ENCODE measurements at regions not wholly inside any gene's neighbourhood (a gene's known extent, or its start where the extent isn't known, plus 50 kb on each side); places are given as distances from the start of the nearest gene placed in this dataset.

DNA sequence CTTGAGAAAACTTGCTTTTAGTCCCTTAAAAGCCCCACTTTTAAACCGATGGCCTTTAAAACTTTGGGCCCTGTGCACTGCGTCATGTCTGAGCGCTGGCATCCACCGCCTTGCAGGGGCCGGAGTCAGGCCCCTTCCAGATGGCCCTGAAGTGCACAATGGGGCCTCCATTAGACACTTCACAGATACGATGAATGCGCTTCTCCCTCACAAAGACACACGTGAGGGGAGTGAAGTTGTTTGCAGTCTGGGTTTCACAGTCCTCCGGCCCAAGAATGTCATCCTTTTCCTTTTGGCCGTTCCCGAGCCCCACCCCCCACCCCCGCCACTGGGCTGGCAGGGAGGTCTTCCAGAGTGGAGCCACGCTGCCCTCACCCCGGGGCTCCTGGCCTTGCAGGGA, 415.1 kb upstream of the SALL3 start:
- DNase-seq (ENCODE audit: low read depth): no peak

DNA sequence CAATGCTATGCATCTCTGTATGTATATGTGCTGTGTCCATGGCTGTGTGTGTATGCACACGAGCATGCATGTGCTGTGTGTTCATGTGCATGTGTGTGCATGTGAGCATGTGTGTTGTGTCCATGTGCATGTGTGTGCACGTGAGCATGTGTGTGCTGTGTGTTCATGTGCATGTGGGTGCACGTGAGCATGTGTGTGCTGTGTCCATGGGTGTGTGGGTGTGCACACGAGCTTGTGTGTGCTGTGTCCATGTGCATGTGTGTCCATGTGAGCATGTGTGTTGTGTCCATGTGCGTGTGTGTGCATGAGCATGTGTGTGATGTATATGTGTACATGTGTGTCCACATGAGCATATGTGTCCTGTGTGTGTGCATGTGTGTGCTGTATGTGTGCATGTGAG, 414.4 kb upstream of the SALL3 start:
- DNase-seq (ENCODE audit: low read depth): no peak

DNA sequence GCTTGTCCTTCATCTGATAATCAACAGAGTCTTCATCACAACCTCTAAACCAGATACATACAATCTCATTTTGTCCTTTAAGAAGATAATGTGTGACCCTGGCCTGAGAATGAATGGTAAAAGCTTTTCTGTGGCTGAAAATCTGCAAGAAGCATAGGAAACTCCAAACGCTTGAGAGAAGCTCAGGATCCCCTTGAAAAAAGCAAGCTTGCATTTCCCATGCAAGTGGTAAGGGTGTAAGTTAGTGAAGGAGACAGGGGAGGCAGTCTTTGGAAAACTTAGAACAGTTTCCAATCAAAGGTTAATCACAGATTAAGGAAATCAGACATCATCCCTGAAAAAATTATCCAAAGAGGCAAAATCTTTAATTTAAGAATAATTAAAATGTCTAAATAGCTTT, 413.6 kb upstream of the SALL3 start:
- no peak for DNase-seq (ENCODE audit: low read depth)

DNA sequence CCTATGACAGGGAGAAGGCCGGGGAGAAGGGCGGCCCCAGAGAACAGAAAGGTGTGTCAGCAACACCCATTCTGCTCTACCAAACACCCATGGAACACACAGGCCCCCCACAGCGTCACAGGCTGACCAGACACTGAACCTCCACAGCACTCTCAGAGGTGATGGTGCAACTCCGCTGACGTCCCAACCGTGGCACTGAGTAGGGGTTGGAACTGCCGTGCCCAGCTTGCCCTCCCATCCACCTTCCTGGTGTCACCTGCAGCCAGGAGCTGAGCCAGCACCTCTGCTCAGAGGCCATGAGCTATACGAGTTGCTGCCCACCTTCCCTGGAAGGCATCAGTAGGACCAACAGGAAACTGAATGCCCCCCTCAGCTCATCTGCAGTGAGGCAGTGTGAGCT, 412.9 kb upstream of the SALL3 start:
- DNase-seq (ENCODE audit: low read depth): no peak

DNA sequence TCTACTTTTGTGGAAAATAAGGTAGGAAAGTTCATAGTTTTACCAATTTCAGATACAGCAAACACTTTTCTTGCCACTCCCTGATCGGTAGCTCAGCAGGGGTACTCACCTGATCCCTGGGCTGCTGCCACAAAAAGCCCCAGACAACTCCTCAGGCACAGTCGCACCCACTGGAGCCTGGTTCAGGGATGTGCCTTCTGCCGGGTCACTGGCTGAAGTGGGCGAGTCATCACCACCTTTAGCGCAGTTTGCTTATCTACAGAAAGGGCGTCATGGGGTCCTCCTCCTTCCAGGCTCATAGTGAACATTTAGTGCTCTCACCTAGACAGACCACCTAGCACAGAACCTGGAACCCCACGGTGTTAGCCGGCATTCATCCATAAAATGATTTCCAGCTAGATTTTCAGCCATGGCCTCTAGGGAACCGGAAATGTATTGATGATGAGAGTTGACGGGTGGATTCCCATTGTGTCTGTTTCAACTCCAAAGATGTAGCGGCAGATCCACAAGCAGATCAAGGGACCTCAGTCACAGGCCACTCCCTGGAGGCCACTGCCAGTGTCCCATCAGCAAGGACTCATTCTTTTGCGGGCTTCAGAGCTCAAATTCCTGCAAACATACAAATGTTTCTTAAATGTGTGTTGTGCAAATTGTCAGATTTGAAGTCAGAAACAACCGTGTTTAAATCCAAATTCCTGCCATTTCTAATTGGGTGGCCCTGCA, 408.4 kb upstream of the SALL3 start:
- DNase-seq (ENCODE audit: low read depth): no peak

DNA sequence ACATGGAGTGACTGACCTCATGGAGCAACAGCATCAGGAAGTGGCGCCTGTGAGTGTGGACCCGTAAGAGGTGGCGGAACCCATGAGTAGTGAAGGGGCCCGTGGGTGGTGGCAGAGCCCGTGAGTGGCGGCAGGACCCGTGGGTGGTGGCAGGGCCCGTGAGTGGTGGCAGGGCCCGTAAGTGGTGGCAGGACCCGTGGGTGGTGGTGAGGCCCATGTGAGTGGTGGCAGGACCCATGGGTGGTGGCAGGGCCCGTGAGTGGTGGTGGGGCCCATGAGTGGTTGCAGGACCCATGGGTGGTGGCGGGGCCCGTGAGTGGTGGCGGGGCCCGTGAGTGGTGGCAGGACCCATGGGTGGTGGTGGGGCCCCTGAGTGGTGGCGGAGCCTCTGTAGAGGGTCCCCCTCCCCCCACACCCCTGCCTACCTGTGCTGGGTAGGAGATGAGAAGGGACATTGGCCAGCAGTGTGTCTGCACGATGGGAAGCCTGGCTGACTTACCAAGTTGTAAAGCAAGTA, 407.7 kb upstream of the SALL3 start:
- no peak for DNase-seq (ENCODE audit: low read depth)

DNA sequence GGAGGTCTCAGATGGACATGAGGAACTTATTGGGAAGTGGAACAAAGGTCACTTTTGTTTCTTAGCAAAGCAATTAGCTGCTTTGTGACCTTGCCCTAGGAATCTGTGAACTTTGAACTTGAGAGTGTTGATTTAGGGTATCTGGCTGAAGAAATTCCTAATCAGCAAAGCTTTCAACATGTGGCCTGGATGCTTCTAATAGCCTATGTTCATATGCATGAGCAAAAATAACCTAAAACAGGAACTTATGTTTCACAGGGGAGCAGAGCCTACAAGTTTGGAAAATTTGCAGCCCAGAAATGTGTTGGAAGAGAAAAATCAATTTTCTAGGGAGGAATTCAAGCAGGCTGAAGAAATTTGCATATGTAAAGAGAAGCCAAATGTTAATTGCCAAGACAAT, 405.8 kb upstream of the SALL3 start:
- DNase-seq (ENCODE audit: low read depth): no peak

DNA sequence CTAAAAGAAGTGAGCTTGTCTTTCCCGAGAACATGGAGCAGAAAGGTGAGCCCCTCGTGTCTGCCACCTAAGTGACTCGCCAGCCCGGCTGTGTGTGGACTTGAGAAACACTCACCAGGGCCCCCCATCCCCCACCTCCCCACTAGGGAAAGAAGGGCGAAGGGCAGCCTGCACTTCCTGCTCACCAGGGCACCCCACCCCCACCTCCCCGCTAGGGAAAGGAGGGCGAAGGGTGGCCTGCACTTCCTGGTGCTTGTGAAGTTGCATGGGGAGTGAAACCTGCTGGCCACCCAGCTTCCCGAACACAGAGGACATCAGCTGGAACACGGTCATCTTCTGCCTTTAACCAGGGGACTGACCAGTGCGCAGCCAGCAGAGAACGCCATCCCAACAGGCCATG, 402.7 kb upstream of the SALL3 start:
- no peak for DNase-seq (ENCODE audit: low read depth)

DNA sequence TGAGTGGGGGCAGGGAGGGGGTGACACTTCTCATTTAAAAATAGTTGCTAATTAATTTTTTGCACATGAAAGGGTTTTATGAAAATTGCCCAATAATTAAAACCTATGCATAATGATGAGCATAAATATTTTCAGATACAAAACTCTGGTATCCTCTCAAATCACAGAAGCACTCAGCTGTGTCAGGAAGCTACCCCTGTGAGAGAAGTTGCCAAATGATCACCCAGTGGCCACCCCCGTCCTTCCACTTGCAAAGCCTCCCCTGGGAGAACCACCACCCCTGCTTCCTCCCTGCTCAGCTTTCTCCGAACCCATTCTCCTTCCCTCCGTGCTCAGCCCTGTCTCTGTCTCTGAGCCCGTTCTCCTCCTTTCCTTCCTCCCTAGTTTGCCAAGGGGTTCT, 400.2 kb upstream of the SALL3 start:
- DNase-seq (ENCODE audit: low read depth): no peak

DNA sequence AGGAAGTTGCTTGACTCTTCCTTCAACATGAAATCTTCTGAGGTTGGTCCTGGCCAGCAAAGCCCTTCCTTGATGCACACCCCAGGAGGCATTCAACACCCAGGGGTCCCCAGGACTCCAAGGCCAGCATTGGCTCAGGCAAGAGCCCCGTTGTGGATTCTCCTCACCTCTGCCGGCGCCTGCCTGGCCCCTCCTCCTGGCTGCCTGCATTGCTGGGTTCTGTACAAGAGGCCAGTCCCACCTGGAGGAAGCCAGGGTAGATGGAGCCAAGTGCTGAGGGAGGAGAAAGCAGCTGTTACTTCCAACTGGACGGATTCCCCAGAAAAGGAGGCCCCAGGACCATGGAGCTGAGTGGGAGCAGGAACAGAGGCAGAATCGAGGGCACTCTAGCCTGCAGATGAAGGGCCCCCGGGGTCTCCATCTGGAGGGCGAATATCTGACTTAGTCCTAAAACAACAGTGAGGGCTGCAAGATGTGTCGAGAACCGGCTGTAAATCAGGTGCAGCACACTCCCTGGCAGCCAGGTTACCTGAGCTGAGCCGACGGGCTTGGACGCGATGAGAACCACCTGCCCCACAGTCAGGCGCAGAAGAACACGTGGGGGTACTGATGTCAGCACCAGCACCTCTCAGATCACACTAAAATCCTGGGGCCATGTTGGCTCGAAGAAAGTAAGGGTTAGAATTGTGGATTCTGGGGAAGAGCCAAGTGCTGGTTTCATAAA, 399.6 kb upstream of the SALL3 start:
- no peak for DNase-seq (ENCODE audit: low read depth)

DNA sequence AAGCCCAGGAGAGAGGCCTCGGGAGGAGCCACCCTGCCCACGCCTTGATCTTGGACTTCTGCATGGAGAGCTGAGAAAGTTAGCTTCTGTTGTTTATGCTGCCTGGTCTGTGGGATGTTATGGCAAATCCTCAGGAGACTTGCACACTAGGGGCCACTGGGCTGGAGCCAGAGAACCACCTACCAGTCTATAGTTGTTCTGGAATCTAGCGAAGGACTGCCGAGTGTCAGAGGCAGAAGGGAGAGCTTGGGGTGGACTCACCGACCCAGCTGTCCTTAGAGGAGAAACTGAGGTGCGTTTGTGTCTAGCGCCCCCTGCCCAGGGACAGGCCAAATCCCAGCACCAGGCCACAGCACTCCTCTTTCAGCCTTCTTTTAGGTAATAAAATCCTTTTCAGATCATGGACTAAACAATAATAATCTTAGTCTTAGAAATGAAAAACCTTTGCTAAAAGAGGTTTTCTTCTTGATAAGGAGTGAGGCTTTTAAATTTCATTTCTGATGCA, 398.7 kb upstream of the SALL3 start:
- no peak for DNase-seq (ENCODE audit: low read depth)

DNA sequence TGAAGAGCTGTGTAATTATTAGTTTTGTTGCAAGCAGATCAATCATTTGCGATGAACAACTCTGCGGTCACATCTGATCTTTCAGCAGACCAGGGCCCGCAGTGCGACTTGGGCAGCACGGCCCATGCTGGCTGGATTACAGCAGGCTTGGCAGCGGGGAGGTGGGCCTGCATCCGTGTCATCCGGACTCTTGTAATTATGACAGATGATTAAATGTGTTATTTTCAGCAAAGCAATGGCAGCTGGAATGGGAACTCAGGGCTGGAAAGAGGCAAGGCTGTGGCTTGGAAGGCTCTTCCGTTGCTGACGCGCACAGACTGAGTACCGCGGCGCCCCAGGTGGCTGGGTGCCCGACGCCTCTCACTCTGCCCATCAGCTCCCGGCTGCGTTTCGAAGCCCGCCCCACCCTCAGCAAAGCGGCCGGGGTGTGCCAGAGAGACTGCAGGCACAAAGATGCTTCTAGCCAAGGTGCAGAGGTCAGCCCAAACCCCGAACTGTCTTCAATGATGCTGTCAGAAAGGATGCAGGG, 397.4 kb upstream of the SALL3 start:
- DNase-seq (ENCODE audit: low read depth): no peak

DNA sequence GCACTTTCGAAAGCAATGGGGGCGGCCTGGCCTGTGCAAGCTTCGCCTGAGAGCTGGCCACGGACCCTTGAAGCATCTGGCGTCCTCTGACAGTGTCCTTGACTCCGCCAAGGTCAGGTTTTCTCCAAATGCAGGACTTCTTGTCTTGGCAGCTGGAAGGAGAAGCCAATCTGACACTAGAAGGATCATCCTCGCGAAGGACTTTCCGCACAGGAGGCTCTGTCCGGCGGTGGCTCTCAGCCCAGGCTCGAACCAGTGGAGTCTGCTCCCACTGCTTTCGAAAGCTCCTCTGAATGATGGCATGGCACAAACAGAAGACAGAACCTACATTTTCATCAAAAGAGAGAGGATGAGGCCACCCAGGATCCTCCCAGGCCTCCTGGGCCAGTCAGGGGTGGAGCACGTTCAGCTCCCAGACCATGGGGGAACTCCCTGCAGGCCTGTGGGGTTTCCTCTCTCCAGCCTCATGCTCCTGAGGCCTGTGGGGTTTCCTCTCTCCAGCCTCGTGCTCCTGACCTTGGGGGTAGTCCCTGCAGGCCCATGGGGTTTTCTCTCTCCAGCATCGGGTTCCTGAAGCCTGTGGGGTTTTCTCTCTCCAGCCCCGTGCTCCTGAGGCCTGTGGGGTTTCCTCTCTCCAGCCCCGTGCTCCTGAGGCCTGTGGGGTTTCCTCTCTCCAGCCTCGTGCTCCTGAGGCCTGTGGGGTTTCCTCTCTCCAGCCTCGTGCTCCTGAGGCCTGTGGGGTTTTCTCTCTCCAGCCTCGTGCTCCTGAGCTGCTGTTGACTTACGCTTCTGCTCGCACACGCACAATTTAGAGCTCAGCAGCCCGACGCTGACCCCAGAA, 396.5 kb upstream of the SALL3 start:
- DNase-seq (ENCODE audit: low read depth): no peak

DNA sequence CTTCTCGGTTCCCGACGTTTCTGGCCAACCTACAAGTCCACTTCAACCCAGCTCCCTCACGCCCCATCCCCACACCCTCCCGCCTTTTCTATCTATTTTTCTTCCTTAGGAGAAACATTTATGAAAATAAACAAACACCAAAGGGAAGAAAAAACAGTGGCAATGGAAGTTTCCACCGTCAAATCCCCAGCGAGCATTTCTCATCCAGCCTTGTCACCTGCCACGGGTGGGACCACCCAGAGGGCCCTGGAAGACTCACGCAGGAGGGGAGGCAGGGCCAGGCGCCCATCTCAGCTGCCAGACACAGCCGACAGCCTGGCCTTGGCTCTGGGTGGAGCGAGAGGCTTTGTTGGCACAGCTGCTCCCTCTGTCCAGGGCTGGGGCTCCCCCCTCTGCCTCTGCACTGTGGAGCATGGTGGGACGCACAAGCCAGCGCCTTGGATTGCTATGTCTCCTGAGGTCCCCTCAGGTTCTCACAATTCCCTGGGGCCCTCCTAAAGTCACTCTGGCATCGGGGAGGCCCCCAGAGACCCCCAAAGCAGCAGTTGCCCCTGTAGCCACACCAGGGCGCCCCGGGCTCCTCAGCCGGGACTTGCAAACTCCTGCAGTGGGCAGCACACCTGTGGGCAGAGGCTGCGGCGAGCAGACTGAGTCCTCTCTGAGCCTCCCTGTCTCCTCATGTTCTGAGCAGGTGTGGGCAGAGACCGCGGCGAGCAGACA, 395.7 kb upstream of the SALL3 start:
- no peak for DNase-seq (ENCODE audit: low read depth)

DNA sequence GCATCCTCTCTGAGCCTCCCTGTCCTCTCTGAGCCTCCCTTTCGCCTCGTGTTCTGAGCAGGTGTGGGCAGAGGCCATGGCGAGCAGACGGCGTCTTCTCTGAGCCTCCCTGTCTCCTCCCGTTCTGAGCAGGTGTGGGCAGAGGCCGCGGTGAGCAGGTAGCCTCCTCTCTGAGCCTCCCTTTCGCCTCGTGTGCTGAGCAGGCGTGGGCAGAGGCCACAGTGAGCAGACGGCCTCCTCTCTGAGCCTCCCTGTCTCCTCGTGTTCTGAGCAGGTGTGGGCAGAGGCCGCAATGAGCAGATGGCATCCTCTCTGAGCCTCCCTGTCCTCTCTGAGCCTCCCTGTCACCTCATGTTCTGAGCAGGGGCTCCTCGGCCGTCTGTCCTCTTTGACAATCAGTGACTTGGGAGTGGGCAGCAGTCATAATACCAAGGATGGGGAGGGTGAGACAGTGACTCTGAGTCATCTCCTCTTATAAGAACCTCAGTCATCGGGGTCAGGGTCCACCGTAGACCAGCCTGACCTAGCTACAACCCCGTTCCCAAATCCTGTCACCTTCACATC, 395.1 kb upstream of the SALL3 start:
- DNase-seq (ENCODE audit: low read depth): no peak

DNA sequence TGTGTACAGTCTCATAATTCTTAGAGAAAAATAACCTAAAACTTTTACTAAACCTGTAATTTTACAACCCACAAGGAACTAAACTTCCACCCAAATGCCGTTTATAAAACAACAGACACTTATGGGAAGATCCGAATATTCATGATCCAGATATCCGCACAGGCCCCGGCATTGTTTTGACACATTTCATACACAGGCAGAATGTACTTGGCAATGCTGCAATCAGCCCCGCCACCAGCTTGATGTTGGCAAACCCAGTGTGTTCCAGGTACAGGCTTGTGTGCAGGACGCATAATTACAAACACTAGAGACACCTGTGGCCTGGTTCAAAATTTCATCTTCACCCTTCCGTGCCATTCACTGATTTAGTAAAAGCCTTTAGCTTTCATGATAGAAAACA, 393.0 kb upstream of the SALL3 start:
- no peak for DNase-seq (ENCODE audit: low read depth)

DNA sequence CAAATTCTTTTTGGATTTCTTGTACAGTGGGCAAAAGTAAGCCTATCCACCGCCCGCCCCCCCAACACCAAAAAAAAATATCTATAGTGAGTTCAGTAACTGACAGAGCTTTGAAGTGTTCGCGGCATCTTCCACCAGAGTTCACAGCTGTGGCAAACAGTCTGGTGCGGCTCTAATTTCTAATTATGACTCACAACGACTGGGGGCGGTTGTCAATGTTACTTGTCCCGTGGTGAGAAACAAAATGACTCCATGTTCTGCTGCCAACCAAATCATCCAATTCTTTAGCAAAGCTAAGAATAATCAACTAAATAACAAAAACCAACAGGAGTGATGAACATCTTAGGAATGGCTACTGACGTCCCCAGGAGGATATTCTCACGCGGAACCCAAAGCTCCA, 392.5 kb upstream of the SALL3 start:
- DNase-seq (ENCODE audit: low read depth): no peak

DNA sequence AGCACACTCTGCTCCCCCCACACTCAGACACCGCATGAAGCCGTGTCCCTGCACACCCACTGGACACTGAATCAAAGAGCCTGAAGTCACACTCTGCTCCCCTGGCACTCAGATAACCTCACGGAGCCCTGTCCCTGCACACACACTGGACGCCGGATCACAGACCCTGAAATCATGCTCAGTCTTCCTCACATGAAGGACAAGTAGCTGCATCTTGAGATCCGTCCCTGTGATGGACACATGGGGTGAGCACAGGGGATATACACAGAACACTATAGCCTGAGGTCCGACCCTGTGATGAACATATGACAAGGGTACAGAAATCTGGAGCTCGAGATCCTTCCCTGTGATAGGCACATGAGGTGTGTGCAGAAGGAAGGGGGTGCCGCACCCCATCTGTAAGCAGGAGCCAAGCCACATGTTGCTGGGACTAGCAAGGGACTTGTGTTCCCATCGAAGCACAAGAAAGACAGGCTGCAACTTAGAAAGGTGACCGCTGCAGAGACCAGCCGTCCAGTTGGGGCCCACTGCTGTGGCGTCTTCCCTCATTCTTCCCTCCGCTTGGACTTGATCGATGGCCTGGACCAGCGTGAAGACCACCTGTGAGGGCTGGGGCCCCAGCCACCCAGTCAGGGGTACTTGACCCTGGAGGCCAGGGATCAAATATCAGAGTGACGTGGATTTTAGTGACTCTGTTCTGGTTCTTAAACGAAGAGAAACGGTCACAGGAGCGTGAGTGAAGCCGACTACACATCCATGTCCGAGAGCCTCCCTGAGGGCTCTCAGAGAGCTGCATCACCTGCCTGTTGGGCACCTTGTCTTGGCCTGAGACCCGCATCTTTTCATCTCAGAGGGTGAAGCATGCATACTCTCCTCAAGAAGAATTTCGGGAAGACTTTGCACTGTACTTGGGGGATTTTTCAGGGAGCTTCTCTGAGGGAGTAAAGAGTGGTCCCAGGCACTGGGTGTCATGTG, 391.7 kb upstream of the SALL3 start:
- DNase-seq (ENCODE audit: low read depth): no peak

DNA sequence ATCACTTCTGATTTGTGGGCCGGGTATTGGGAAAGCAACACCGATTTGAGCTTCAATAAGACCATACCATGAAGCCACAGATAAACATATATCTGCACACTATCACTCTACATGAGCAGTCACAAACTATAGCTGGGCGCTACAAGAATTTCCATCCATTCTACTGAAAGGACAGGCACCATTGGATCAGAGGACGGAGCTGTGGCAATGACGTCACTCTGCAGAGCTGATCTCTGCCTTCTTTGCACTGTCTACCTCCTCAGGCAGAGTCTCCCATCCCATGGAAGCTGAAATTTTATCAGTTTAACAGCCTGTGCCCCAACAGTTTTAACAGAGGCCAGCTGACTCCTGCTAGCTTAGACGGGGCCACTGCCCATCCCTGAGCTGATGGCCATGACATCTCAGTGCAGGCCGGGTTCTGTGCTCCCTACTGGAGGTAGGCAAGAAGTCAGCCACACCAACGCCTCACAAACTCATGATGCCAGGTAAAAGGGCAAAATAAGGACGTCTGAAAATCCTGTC, 389.6 kb upstream of the SALL3 start:
- DNase-seq (ENCODE audit: low read depth): no peak

DNA sequence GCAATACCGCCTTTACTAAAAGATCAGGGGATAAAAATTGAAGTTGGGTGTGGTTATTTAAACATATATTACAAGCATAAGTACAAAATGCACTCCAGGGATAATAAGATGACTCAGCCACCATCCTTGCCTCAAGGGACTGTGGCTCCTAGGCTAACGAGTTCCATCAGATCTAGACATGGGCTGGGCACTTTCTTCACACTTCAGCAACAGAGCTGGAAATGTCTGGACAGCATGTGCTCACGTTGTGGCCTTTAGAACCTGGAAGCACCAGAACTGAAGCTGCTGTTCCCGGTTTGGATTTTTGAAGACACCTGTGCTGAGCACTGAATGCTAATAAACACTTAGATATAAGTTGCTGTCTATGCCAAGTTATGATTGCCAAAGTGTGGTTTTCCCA, 384.2 kb upstream of the SALL3 start:
- DNase-seq (ENCODE audit: low read depth): no peak
